SU-DHL-6 (cell line): ENCODE measurements at regions not wholly inside any gene's neighbourhood (a gene's known extent, or its start where the extent isn't known, plus 50 kb on each side); places are given as distances from the start of the nearest gene placed in this dataset.

Experiments
- CTCF ChIP-seq: fragments of 200-600 bp; sonication (generic); IDR thresholded peaks from one replicate; pipeline ENCODE4 v1.5.1; 2017; ENCODE audit warnings: antibody characterized with exemption, mild to moderate bottlenecking, low read length, moderate library complexity; ENCODE audit not compliant: insufficient read depth, poor library complexity, severe bottlenecking
- EZH2phosphoT487 ChIP-seq: fragments of 200-600 bp; sonication (generic), shearing (Covaris generic); conservative IDR thresholded peaks from 2 replicates; pipeline ENCODE4 v1.6.1; 2018; ENCODE audit warnings: mild to moderate bottlenecking, antibody characterized with exemption, low read length, moderate library complexity, mixed read lengths

GRCh38 chr3:153852355-153852754 is 268.8 kb upstream of the ARHGEF26 start:
- TF ChIP-seq EZH2phosphoT487 = no peak
- TF ChIP-seq CTCF = no peak
